D721Med (cell line): ENCODE measurements at regions not wholly inside any gene's neighbourhood (a gene's known extent, or its start where the extent isn't known, plus 50 kb on each side); places are given as distances from the start of the nearest gene placed in this dataset.

Experiments used
- DNase-seq: peaks from one replicate; pipeline ENCODE4 v3.0.0; 2011; ENCODE audit warnings: low spot score; ENCODE audit not compliant: insufficient read length
- FAIRE-seq: peaks from 2 replicates; lab custom pipeline; 2011; peaks lifted over from hg19 to GRCh38; lab: Jason Lieb, UNC
- TF ChIP-seq, protein P1 (sequence below): IDR thresholded peaks from 2 replicates; pipeline ENCODE4 v1.5.1; 2012; ENCODE audit warnings: mild to moderate bottlenecking, control low read depth; ENCODE audit not compliant: insufficient read depth; ENCODE audit errors: missing control alignments

DNA sequence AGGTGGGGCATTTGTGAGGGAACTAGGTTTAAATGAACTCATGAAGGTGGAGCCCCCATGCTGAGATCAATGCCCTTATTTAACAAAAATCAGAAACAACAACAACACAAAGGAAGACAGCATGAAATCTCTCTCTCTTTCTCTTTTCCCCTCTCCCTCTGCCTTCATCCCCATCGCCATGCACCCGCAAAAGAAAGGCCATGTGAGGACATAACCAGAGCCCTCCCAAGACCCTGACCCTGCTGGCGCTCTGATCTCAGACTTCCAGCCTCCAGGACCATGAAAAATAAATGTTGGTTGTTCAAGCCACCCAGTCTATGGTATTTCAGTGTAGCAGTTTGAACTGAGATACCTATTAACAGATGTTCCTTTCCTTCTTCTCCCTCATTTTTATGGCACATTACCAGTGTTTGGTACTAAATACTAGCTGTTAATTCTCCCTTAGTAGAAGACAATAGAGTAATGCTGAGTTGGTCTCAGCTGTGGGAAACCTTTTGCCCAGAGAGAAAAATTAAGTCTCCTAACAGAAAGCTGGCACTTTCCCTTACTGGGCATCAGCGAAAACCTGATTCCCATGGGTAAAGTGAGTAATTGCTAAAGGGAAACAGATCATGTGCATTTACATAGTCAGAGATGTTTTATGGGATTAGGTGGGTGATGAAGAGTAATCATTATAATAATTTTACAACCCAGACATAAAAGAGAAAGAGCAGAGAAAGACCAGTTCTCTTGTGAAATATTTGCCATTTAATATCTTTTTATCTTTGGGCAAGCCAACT is 264.0 kb upstream of the PLEKHG7 start:
- TF ChIP-seq, protein P1, sequence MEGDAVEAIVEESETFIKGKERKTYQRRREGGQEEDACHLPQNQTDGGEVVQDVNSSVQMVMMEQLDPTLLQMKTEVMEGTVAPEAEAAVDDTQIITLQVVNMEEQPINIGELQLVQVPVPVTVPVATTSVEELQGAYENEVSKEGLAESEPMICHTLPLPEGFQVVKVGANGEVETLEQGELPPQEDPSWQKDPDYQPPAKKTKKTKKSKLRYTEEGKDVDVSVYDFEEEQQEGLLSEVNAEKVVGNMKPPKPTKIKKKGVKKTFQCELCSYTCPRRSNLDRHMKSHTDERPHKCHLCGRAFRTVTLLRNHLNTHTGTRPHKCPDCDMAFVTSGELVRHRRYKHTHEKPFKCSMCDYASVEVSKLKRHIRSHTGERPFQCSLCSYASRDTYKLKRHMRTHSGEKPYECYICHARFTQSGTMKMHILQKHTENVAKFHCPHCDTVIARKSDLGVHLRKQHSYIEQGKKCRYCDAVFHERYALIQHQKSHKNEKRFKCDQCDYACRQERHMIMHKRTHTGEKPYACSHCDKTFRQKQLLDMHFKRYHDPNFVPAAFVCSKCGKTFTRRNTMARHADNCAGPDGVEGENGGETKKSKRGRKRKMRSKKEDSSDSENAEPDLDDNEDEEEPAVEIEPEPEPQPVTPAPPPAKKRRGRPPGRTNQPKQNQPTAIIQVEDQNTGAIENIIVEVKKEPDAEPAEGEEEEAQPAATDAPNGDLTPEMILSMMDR: no peak
- FAIRE-seq (no peak), DNase-seq (no peak)

DNA sequence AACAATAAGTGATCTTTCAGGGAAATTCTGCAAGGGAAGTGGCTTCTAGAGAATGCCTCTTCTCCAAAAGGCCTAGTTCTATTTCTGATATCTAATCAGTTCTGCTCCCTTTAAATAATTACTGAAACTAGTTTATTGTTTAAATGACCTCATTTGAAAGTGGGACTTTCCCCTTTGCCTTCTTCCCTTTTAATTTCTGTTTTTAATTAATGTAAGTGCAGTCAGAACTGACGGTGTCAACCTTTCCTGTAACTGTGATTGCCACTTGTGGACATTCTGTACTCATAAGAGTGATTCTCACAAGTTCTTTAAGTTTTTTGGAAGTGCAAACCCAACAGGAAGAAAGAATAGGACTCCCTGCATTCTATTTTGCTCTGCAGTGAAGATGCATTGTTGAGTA is 265.3 kb upstream of the PLEKHG7 start:
- DNase-seq (no peak), FAIRE-seq (no peak)
- TF ChIP-seq, protein P1: no peak

DNA sequence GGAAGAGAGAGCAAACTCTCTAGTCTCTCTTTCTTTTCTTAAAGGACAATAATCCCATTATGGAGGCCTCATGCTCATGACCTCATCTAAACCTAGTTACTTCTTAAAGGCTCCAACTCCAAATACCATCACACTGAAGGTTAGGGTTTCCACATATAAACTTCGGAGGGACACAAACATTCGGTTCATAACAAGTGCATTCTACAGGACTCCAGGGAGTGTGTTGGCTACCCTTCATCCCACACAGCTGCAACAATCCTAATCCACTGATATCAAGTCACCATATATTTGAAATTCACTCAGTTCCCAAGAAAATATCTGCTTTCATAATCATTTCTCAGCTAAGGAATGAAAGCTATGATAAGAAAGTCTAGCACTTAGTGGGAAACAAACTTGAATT is 265.9 kb upstream of the PLEKHG7 start:
- DNase-seq (no peak), FAIRE-seq (no peak)
- TF ChIP-seq, protein P1: no peak

DNA sequence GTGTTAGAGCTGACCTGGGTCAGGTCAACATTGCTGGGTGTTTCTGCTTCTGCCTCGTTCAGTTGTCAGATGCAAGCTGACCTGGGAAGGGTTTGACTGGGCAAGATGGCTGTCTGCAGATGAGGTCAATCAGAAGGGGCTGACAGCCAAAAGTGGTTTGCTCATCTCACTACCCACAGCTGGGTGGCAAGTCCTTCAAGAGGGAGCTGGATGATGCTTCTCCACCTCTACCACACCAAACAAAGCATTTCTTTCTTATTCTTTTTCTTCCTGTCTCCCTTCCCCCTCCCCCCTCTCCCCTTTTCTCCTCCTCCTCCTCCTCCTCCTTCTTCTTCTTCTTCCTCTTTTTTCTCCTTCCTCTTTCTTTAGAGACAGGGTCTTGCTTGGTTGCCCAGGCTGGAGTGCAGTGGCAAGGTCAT is 268.2 kb upstream of the PLEKHG7 start:
- TF ChIP-seq, protein P1: no peak
- no peak for DNase-seq
- no peak for FAIRE-seq

DNA sequence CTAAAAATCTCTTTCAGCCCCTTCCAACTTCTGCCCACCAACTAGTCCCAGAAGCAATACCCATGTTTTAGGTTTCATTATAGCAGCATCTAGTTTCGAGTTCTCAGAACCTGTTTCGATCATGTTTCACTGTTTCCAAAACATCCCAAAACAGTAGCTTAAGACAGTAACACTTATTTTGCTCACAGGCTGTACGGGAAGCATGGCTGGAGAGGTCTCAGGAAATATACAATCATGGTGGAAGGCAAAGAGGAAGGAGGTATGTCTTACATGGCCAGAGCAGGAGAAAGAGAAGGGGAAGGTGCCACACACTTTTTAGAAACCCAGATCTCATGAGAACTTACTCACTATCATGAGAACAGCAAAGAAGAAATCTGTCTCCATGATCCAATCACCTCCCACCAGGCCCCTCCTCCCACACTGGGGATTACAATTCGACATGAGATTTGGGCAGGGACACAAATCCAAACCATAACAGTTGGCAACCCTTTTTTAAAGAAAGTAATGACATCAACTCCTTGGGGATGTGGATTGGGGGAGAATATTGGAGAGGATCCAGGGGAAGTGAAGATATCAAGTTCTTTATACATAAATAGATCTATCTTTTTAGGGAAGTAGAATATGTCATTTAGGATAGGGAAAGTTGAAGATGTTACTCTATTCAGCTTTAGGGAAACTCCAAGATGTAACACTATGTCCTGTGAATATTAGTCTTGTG is 269.9 kb upstream of the PLEKHG7 start:
- FAIRE-seq: no peak
- no peak for DNase-seq
- TF ChIP-seq, protein P1: no peak

DNA sequence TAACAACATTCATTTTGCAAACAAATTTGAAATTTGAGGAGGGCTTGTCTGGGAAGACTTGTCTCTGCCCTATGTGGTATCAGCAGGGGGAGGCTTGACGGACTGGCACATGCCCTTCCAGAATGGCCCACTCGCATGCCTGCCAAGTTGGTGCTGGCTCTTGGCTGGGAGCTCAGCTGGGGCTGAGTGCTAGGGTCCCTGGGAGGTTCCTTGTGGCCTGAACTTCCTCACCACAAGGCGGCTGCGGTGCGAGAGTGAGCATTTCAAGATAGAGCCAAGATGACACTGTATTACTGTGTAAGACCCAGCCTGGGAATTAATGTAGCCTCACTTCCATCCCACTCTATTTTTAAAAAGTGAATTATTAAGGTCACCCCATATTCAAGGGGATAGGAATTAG is 271.6 kb upstream of the PLEKHG7 start:
- TF ChIP-seq, protein P1: no peak
- no peak for DNase-seq
- no peak for FAIRE-seq

DNA sequence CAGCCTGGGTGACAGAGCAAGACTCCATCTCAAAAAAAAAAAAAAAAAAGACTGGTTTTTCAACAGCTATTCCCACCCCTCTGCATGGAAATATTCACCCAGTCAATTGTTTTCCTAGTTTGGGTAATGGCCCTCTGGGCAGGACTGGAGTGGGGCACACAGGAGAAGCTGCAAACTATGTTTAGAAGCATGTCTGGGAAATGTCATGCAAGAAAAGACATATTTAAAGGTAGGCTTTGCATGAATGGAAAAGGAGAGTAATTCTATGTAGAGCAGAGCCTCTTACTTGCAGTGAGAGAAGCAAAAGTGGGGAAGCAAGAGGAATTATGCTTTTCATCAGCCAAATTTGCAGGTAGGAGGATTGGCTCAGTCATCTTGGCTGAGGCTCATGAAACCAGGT is 276.5 kb upstream of the PLEKHG7 start:
- FAIRE-seq (no peak), DNase-seq (no peak)
- TF ChIP-seq, protein P1: no peak
